HG03025 (cell line): ENCODE measurements at regions not wholly inside any gene's neighbourhood (a gene's known extent, or its start where the extent isn't known, plus 50 kb on each side); places are given as distances from the start of the nearest gene placed in this dataset.

Experiments
- ATAC-seq: cut with Tn5 transposase; IDR thresholded peaks from one replicate; pipeline ENCODE4 v1.9.1; 2021; ENCODE audit warnings: mild to moderate bottlenecking, moderate library complexity; ENCODE audit not compliant: unreplicated experiment, low FRiP score

- no peak for ATAC-seq
Measured at GRCh38 chr13:106306748-106307277, 228.6 kb downstream of the EFNB2 start.

GRCh38 chr13:106302843-106303242 lies 232.6 kb downstream of the EFNB2 start:
- no peak for ATAC-seq

GRCh38 chr13:106302011-106302410 lies 233.5 kb downstream of the EFNB2 start:
- ATAC-seq, result no peak

GRCh38 chr13:106299621-106300020 lies 235.8 kb downstream of the EFNB2 start:
- no peak for ATAC-seq

DNA sequence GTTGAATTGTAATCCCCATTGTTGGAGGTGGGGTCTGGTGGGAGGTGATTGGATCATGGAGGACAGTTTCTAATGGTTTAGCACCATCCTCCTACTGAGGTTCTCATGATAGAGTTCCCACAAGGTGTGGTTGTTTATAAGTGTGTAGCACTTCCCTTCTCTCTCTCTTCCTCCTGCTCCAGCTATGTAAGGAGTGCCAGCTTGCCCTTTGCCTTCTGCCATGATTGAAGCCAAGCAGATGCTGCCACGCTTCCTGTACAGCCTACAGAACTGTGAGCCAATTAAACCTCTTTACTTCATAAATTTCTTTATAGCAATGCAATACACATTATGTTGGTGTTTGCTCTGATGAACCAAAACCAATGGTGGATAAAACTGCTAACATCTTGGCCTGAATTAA lies 238.2 kb downstream of the EFNB2 start:
- ATAC-seq, result no peak

DNA sequence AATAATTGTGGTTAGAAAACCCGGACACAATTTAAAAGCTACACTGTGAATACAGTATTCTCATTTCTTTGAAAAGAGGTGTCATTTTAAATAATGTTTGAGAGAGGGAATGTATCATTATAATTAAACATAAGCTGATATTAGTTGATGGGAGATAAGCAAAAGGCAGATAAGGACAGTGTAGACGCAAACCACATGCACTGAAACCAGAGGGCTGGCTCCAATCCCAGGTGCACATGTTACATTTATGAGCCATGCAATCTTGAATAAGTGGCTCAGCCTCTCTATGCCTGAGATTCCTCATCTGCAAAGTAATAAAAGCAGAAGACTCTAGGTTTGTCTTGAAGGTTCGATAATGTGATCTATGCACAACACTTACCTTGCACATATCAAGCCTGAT lies 238.7 kb downstream of the EFNB2 start:
- ATAC-seq, result no peak

- no peak for ATAC-seq
Measured at GRCh38 chr13:106295971-106296370, 239.5 kb downstream of the EFNB2 start.

DNA sequence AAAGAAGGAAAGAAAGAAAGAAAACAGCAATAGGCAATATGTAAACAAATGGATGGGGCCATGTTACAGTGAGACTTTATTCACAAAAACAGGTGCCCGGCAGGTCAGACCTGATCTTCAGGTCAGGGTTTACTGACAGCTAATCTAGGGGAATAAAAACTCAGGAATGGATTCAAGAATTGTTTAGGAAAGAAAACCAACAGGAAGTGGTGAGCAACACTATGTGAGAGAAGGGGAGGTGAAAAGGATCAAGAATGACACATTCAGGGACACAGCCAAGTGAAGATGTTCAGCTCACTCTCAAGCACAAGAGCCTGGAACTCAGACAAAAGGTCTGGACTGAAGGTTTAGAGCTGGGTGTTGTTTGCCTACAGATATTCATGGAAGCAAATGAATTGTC lies 244.5 kb downstream of the EFNB2 start:
- no peak for ATAC-seq

GRCh38 chr13:106287351-106287750 lies 248.1 kb downstream of the EFNB2 start:
- no peak for ATAC-seq

- no peak for ATAC-seq
Measured at GRCh38 chr13:106286811-106287210, 248.7 kb downstream of the EFNB2 start.

DNA sequence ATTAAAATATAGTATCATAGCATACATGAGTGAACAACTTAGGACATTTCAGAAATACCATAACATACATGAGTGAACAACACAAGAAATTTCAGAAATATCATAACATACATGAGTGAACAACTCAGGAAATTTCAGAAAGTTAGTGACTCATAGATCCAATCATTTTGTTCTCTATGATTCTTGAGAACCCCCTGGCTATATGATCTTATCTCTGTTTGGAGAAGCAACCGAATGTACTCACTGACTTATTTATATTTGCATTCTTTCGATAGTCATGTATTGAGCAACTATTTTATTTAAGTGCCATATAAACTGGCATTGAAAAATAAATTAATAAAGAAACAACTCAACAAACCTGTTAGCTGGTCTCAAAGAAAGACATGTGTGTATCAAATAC lies 251.1 kb downstream of the EFNB2 start:
- ATAC-seq, result no peak

DNA sequence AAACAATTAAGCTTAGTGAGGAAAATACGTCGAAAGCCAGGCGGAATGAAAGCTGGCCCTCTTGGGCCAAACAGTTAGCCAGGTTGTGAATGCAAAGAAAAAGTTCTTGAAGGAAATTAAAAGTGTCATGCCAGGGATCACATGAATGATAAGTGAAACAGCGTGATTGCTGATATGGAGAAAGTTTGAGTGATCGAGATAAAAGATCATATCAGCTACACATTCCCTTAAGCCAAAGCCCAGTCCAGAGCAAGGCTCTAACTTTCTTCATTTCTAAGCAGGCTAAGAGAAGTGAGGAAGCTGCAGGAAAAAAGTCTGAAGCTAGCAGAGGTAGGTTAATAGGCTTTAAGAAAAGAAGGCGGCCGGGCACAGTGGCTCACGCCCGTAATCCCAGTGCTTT lies 254.0 kb downstream of the EFNB2 start:
- no peak for ATAC-seq

DNA sequence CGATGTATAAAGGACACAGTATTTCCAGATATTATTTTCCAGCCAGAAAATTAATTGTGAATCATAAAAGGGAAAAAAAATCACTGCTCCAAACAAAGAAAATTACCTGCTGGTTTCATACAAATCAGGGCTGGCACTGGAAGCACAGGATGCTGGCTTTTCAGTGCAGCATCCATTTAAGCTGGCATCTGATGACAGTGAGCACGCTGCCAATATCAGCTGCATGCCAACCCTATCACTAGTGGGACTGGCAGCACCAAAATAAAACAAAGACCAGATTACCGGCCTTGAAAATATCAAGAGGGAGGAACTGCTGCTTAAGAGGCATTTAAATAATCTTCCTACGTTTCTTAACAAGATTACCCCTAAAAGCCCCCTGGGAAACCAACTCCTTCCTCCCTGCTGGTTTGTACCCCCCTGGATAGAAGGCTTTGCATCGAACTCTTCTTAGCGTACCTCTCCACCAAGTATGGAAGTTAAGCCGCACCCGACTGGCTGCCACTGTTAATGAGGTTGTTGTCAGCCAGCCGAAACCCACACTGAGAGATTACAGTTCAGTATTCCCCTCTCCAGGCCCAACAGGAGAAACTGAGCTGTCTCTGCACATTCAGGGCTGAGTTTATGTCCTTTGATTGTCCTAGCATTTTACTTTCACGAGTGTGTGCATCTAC lies 257.8 kb downstream of the EFNB2 start:
- no peak for ATAC-seq

DNA sequence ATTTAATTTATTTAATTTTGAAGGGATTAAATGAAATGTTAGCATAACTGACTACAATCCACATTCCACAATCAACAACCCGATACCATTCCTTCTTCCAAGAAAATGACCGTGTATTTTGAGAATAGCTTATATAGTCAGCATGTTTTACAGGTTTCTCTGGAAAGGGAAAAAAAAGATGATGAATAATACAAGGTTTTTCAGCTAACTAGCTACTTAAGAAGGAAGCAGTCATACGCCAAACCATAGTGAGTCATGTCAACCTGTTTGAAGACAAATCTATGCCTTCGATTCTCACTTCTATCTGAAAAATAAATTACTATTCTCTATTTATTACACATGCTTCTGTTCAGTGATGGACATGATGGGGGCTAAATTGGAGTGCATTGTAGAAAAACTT lies 258.6 kb downstream of the EFNB2 start:
- ATAC-seq, result no peak

DNA sequence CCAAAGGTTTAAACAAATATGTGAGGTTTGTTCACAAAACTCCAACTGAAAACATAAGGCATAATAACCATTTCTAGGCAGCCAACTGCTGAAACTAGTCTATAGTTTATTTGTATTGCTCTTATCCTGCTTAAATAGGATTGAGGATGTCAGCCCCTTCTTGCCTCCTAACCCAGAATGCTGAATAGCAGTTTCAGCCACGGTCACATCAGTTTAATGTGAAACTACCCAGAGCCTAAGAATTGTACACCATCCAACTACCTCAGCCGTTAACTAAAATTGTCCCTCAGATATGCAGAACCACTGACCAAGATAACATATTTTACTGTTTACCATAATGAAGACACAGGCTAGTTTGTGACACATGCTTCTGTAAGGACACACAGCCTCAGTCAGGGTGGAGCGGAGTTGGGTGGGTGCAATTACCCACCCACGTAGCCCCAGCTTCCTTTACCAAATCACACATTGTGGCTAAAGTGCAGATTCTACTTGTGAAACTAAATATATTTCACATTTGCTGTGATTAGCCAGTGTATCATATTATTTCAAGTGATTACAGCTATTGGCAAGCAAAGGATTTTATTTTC lies 259.9 kb downstream of the EFNB2 start:
- no peak for ATAC-seq

DNA sequence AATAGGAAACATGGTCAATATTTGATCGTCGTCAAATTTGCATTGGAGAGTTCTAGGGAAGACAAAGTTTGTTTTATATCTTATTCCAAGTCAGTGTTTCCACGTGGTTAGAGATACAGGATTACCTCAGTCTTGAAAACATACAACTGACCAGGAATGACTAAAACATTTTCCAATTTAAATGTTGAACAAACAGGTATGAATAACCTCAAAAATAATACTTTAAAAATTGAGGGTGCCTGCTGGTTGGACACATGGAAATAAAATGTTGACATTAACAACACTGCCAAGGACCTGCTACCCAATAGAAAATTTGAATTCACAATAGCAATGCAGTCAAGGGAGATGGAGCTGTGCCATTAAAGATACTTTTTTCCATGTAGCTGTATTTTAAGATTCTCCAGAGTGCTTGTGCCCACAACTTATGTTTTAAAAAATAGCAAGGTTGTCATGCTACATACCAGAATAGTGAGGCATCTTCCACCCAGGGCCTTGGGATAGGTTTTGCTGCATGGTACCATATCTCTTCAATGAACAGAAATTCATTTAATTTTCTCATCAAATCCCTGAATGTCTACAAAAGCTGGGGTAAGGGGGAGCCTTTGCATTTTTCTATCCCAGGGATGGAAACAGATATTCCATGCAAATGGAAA lies 260.8 kb downstream of the EFNB2 start:
- ATAC-seq, result no peak

GRCh38 chr13:106263801-106264200 lies 271.7 kb downstream of the EFNB2 start:
- no peak for ATAC-seq

- ATAC-seq, result no peak
Measured at GRCh38 chr13:106262886-106263285, 272.6 kb downstream of the EFNB2 start.

DNA sequence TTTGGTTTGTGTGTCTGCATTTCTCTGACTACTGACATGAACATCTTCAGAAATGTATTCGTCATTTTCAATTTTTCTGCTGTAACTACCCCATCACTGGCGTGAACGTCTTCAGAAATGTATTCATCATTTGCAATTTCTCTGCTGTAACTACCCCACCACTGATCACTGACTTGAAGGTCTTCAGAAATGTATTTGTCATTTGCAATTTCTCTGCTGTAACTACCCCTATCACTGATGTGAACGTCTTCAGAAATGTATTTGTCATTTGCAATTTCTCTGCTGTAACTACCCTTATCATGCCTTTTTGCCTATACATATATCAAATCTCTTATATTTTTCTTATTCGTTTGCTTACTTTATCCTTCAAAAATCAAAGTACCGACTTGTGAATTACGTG lies 274.0 kb downstream of the EFNB2 start:
- no peak for ATAC-seq

GRCh38 chr13:106260352-106260751 lies 275.1 kb downstream of the EFNB2 start:
- ATAC-seq, result no peak

GRCh38 chr13:106259928-106260327 lies 275.5 kb downstream of the EFNB2 start:
- no peak for ATAC-seq

- ATAC-seq, result no peak
Measured at GRCh38 chr13:106246666-106247188, 288.7 kb downstream of the EFNB2 start.
